HG03280 (cell line): ENCODE measurements at regions not wholly inside any gene's neighbourhood (a gene's known extent, or its start where the extent isn't known, plus 50 kb on each side); places are given as distances from the start of the nearest gene placed in this dataset.
A peak's percentile ranks its signal among the peaks of the same experiment; 100 is the strongest.
"Not testable (repeated sequence)": the region's sequence is repeated elsewhere in the genome, so short reads cannot be mapped to it uniquely, and the experiment has no call there.

Source experiments
- ATAC-seq: cut with Tn5 transposase; IDR thresholded peaks from one replicate; pipeline ENCODE4 v1.9.1; 2021; ENCODE audit warnings: mild to moderate bottlenecking, moderate library complexity; ENCODE audit not compliant: unreplicated experiment

DNA sequence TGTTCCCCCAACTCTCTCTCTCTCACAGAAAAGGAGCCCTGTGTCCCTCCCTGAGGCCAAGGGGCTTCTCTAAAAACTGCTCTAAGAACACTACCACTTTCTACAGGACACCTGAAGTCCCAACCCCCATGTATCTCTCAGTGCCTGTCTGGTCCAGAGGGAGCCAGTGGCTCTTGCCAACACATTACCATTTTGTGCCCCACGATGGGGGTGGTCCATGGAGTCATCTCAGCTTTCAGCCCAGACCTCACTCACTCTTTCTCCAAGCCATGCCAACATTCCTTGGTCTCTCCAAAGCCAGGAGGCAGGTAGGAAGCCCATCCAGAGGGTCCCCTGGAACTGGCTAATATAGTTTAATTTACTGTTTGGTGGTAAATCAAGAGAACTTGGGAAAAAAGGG is 962.1 kb upstream of the DEFB115 start:
- not testable (repeated sequence) for ATAC-seq

DNA sequence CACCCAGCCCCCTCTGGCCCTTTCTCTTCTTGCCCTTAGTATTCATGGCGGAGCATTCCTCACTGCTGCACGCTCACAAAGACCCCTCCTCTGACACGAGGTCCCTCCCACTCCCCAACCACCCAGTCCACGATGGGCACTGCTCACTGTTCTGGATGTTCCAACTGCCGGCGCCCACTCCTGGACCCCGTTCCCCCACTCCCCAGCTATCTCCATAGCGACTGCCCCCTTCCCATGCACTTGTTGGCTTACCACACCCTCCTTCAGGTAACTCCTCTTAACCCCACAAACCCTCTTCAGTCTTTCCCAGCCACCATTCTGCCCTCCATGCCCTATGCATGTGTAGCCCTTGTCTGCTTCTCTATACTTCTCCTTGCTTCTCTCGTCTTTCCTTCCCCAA is 961.5 kb upstream of the DEFB115 start:
- not testable (repeated sequence) for ATAC-seq

DNA sequence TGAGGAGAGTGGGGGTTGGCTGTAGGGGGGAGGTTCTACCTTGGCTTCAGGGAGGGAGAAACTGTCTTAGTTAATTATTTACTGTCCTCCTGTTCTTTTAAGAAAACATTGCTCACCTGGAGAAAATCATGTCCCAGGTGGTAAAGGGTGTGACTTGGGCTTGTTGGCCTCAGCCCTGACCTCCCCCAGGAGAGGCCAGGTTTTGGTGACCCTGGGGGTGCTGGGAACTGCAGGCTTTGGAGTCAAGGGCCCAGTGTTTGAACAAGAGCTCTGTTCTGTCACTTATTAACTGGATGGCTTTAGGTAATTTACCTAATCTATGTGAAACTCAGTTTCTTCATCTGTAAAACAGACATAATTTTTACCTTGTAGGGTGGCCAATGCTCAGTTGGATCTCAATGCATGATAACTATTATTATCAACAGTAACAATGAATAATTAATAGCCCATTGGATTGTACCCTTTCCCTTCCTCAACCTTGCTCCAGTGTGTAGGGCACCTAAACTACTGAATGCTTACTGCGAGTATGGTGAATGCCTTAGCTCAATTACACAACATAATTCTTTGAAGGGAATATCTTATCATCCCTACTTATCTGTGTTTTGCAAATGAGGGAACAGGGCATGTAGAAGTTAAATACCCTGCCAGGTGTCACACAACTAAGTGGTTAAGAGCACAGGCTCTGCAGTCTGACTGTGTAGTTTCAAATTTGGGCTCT is 959.4 kb upstream of the DEFB115 start:
- not testable (repeated sequence) for ATAC-seq

DNA sequence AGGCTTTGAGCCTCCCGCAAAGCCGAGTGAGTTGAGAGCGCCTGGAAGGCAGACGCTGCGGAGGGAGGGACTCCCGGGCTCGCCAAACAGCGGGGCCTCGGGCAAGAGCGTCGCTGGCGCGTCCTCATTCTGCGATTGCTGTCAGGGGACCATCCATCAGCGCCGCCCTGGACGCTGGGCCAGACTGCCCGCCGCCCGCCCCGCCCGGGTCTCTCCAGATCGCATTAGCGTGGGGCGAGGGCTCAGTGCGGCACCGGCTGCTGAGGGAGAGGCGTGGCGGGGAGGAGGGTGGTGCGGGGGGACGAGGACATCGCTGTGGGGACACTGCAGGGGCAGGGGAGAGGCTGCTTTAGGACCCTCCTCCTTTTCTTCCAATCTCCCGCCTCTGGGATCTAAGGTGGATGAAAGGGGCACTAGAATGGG is 957.2 kb upstream of the DEFB115 start:
- not testable (repeated sequence) for ATAC-seq

DNA sequence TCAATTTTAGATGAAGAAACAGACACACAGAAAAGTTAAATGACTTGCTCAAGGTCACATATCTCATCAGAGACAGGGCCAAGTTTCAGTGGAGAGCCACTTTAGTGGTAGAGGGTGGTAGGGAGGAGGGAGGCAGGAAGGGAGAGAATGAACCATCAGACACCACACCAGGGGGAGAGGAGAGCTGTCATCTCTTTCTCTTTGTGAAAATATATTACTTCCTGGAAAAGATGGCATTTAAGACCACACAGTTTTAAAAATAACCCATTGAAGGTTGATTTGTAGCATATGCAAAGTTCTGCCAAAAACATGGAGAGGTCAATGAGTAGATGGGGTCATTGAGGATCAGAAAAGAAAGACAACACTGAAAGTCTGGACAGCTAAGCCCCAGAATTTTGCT is 954.7 kb upstream of the DEFB115 start:
- not testable (repeated sequence) for ATAC-seq

DNA sequence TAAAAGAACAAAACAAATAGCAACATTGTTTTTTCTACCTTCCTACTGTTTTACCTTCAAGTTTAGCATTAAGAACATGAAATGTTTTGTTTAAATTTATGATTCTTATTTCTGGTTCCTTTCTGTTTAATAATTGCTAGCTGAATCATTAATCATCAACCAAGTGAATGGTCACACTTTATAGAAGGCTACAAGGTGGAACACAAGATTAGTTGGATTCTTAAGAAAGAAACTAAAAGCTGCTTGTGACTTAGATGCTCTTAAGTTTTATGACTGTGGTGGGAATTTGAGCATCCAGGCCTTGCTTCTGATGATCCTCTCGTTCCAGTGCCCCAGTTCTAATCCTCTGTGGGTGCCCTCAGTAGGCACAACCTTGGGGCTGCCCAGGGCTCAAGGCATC is 947.5 kb upstream of the DEFB115 start:
- not testable (repeated sequence) for ATAC-seq

DNA sequence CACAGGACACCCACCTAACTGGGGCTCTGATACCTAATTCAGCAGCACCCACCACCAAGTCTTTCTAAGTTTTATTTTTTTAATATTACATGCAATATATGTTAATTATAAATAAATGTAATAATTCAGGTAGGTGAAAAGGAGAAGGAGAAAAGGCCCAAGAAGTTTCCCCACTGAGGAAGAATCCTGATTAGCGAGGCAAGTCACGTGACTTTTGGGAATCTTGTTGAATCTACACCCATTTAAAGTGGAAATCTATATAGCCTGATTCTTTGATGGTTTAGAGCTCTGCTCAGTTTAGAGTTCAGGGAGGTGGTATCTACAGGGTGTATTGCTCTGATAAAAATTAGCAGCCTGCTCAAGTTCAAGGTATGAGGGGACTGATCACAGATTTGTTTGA is 947.1 kb upstream of the DEFB115 start:
- ATAC-seq, result not testable (repeated sequence)

DNA sequence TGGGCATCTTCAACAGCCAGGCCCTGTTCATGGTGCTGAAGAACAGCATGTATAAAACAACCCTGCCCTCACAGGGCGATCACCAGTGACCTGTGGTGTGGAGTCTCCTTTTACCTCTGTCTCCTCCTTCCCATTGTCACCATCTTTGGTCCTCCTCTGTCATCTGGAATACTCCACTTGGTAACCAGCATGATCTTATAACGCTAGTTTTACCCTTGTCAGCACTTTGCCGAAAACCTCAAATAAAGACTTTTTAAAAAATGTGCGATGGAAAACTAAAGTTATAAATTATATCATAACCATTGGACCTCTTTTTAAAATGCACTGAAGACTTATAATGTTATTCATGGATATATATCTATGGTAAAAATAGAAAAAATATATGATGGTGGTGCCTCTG is 945.2 kb upstream of the DEFB115 start:
- not testable (repeated sequence) for ATAC-seq

DNA sequence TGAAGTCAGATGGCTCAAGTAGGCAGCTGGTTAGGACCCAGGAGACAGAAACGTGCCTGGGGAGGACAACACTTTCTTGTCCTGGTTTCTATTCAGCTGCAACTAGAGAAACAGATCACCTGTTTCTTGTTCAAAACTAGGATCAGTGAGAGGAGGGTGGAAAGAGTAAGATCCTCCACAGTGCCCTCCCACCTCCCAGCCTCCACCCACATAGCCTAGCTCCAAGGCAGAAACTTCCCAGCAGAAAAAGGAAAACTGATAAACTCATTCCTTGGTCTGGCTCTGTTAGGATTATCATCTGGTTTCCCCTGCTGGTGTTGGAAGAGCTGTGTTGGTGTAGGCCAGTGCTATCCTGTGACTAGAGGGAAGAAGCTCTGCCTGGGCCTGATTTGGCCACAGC is 943.8 kb upstream of the DEFB115 start:
- ATAC-seq, result not testable (repeated sequence)

DNA sequence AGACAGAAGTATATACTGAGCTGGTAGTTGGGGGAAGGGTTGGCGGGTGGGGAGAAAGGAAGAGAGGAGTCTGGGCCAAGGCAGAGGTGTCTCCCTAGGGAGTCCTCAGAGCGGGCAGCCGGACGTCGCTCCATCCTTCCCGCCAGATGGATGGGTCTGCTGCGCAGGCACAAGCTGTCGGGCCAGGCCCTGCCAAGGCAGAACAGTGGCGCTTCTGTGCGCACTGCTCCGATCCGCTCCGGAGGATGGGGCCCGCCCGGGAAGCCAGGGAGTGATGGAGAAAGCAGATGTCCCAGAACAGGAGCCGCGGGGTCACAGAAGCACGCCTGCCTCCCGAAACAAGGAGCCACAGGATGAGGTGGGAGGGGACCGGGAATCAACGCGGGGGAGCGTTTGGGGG is 941.4 kb upstream of the DEFB115 start:
- ATAC-seq, result not testable (repeated sequence)

DNA sequence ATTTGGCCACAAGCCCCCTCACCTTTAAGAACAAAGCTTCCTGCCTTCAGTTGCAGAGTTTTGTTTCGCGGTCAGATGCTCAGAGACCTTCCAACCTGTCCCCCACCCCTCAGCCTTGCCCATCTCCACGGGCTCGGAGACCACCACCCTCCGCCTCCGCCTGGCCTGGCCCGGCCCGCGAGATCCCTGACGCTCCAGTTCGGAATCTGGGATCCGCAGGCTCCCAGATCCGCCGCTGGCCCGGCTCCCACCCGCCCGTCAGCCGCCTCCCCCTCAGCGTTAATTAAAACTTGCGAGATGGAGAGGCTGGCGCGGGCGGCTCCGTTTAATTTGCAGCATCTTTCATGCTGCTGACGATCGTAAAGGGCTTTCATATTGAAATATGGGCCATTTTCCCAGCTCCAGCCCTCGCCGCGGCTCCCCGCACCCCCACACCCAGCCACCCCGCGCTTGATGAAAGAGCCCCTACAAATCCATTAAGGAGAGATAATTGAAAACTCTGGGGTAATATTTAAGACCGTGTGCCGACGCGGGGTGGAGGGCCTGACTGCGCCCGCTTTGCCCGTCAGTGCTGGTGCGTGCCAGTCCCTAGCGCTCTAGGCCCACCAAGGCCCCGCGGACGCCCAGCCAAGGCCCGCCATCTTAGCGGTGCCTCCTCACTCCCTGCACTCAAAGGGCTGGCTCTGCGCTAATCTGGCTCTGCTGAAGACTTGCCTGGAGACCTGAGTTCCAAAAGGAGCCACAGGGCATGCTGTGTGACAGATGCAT is 940.7 kb upstream of the DEFB115 start:
- not testable (repeated sequence) for ATAC-seq

DNA sequence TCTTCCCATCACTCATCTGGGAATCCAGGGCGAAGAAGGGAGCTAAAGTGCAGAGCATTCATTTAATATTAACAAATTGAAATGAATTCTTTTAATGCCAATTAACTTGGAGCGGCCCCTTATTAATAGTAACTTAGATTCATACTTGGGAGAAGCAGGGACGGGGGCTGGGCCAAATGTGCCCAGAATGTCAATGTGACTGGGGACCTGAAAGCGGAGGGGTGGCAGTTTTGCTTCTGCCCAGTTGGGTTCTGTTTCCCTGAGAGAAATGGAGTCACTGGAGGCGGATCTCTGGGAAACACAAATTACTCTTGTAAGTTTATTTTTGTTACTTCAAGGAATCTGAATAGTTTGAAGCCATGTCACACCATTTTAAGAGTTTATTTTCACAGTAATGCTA is 923.7 kb upstream of the DEFB115 start:
- ATAC-seq, result not testable (repeated sequence)

DNA sequence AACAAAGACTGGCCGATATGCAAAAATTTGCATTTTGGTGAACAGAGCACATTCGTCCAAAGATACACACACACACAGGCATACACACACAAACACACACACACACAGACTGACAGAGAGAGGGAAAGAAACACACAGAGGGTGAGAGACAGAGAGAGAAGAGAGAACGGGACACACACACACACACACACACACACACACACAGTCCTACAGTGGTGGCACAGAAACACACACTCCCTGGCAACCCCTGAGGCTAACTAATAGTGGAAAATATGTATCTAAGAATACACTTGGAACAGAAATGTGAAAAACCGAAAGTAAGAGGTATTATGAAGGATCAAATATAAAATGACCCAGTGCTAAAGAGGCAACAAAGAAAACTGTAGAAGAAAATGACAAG is 919.9 kb upstream of the DEFB115 start:
- not testable (repeated sequence) for ATAC-seq

DNA sequence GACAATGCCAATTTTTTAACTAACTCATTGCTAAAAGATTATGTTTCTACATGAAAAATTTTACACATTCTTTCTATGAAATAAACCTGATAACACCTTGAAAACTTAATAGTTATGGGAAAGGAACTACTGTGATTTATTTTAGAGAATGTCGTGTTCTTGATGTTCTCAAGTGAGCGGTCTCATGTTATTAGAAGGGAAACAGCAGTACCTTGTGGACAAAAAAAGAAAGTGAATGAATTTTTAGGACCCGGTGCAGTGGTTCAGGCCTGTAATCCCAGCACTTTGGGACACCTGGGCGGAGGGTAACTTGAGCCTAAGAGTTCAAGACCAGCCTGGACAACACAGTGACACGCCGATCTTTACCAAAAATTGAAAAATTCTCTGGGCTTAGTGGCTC is 908.5 kb upstream of the DEFB115 start:
- ATAC-seq, result not testable (repeated sequence)

DNA sequence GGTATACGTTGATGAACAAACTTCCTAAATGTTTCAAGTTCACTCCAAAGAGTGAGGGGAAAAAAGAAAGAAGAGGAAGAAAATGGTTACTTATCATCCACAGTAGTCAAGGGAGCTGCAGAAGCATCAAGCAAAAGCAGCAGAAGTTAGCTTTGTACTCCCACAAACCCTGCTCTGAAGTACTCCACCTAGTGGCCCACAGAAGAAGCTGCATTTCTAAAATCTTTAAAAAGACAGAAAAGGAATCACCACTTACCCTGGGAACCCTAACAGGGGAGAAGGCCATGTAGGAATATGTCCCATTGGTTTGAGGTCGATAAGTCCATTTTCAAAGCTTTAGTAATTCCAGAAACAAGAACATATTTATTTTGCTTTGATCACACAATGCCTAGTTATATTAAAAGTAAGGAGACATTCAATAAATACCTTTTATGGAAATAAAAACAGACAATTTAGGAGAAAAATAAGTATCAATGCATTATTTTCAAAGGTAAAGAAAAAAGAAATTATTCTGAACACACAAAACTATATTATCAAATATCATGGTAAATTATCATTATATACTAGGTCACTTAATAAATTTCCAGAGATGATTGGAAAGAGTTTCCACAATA is 900.5 kb upstream of the DEFB115 start:
- not testable (repeated sequence) for ATAC-seq

DNA sequence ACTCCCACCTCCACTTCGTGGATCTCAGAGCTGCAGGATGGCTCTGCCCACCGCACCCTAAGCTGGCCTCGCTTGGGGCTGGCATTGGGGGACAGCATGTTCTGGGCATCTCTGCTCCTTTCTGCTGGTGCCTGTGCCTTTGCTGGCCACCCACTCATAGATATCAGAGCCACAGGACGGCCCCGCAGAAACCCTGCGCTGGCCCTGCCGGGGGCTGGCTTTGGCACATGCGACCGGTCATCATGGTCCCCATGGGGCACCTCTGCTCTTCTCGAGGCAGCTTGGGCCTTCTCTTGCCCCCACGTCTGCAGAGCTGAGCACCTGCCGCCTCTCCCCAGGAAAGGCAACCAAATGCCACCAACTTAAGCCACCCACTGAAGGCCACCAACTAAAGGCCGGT is 895.7 kb upstream of the DEFB115 start:
- not testable (repeated sequence) for ATAC-seq

DNA sequence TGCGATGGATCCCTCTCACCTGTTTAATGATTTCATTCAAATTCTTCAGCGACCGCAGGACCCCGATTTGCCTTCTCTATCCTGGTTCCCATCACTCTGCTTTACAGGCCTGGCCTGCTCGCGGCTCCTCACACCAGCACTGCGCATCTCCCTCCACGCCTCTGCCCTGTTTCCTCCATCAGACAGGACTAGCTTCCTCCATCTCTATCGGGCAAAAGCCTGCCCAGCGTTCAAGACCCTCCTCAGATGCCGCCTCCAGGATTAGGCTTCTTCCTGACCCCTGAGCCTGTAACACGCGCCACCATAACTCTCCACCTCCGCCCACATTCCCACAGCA is 881.1 kb upstream of the DEFB115 start:
- not testable (repeated sequence) for ATAC-seq

DNA sequence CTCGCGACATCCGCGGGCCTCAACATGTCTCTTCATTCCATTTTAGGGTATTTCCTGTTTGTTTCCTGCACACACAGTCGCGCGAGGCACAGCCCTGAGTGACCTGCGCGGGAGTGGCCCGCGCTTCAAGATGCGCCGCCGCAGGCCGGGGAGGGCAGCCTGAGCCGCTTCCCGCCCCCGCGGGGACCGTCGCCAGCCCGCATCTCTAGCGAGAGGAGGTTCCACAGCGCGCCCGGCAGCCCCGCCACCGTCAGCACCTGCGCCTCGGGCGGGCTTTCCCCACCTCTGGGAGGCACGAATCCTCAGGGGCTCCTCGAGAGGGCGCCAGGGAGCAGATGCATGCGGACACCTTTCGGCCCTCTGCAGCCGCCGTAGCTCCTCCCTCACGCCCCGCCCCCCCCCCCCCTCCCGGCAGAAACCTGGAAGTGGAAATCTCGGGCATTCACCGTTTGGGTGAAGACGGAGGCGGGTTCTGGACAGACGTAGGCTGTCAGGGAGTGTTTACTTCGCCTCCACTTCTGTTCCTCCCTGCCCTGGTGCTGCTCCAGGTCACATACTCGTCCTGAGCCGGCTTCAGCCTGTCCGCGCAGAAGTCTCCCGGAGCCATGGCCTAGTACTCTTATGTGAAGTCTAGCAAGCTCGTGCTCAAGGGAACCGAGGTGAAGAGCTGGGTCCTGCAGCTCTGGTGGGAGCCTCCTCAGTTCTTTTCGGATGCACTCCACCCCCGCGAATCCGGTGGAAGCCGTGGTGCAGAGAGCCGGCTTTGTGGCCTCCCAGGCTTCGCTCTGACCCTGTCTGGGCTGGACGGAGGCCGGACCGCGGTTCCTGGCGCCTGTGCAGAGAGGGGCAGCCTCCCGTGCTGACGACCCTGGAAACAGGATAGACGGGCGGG is 880.5 kb upstream of the DEFB115 start:
- ATAC-seq, result peak; percentile 83

DNA sequence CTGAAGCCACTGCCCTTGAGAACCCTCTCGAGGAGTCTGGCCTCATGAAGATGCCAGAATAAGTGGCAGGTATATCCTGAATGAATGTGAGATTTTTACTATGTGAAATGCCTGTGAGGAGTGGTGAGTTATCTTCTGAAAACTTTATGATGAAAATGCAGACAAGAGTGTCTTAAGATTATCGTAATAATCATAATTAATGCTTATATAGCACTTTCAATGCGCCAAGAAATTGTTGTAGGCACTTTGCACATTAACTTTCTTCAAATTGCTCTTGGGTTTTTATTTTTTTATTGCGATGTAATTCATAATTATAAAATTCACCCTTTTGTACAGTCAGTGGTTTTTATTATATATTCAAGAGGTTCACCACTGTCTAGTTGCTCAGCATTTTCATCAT is 879.1 kb upstream of the DEFB115 start:
- ATAC-seq, result not testable (repeated sequence)

DNA sequence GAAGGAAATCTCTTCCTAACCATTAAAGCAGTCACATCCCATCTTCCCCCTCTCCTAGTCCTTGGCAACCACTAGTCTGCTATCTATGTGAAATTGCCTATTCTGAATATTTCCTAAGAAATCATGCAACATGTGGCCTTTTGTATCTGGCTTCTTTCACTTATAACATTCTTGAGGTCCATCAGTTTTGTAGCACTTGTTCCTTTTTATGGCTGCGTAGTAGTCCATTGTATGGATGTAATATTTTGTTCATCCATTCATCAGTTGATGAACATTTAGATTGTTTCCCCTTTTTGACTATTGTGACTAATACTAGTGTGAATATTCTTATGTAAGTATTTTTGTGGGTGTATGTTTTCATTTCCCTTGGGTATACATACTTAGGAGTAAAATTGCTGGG is 878.7 kb upstream of the DEFB115 start:
- not testable (repeated sequence) for ATAC-seq

DNA sequence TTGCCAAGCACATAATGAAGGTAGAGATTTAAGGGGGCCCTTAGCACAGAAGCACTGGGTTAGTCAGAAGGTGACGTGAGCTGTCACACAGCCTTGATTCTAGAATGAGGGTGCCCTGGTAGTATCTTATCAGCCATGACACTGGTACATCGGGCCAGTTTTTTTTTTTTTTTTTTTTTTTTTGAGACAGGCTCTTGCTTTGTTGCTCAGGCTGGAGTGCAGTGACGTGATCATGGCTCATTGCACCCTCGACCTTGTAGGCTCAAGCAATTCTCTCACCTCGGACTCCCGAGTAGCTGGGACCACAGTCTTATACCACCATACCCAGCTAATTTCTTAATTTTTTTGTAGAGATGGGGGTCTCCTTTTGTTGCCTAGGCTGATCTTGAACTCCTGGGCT is 872.6 kb upstream of the DEFB115 start:
- not testable (repeated sequence) for ATAC-seq
